Smooth muscle cell (in vitro differentiated cells): ENCODE measurements at regions not wholly inside any gene's neighbourhood (a gene's known extent, or its start where the extent isn't known, plus 50 kb on each side); places are given as distances from the start of the nearest gene placed in this dataset.

Experiments used
- DNase-seq: peaks from one replicate; lab custom pipeline; 2025; ENCODE audit not compliant: unreplicated experiment; lab: John Stamatoyannopoulos, UW
- H2AFZ ChIP-seq: fragments of 200-600 bp; sonication (generic); 2 replicates; pipeline ENCODE4 v1.6.0; 2016; ENCODE audit warnings: antibody characterized with exemption, low read depth, mild to moderate bottlenecking
- H3F3A ChIP-seq: fragments of 200-600 bp; sonication (generic); 2 replicates; pipeline ENCODE4 v1.6.0; 2017; ENCODE audit warnings: antibody characterized with exemption, low read depth
- H3K27ac ChIP-seq: fragments of 200-600 bp; sonication (generic); 2 replicates; pipeline ENCODE4 v1.5.1; 2016; ENCODE audit warnings: low read depth, mild to moderate bottlenecking
- H3K27me3 ChIP-seq: fragments of 200-600 bp; sonication (generic); 2 replicates; pipeline ENCODE4 v1.6.1; 2016; ENCODE audit warnings: low read depth, mild to moderate bottlenecking
- H3K36me3 ChIP-seq: fragments of 200-600 bp; sonication (generic); 2 replicates; pipeline ENCODE4 v1.5.1; 2016; ENCODE audit warnings: low read depth
- H3K4me1 ChIP-seq: fragments of 200-600 bp; sonication (generic); 2 replicates; pipeline ENCODE4 v1.5.1; 2016; ENCODE audit warnings: low read depth
- H3K4me2 ChIP-seq: fragments of 200-600 bp; sonication (generic); 2 replicates; pipeline ENCODE4 v1.6.0; 2016; ENCODE audit warnings: mild to moderate bottlenecking
- H3K4me3 ChIP-seq: fragments of 200-600 bp; sonication (generic); 2 replicates; pipeline ENCODE4 v1.5.1; 2016; ENCODE audit warnings: mild to moderate bottlenecking
- H3K79me2 ChIP-seq: fragments of 200-600 bp; sonication (generic); 2 replicates; pipeline ENCODE4 v1.6.0; 2016; ENCODE audit warnings: low read depth, mild to moderate bottlenecking
- H3K9ac ChIP-seq: fragments of 200-600 bp; sonication (generic); 2 replicates; pipeline ENCODE4 v1.6.0; 2016; ENCODE audit warnings: low read depth
- H3K9me3 ChIP-seq: fragments of 200-600 bp; sonication (generic); replicated peaks from 2 replicates; pipeline ENCODE4 v1.5.1; 2016; ENCODE audit warnings: low read depth
- H4K20me1 ChIP-seq: fragments of 200-600 bp; sonication (generic); 2 replicates; pipeline ENCODE4 v1.6.0; 2016; ENCODE audit warnings: low read depth
- CTCF ChIP-seq: fragments of 200-600 bp; sonication (generic); IDR thresholded peaks from 2 replicates; pipeline ENCODE4 v1.5.1; 2017; ENCODE audit warnings: borderline replicate concordance, mild to moderate bottlenecking, antibody characterized with exemption; ENCODE audit not compliant: insufficient read depth, poor library complexity, severe bottlenecking
- WGBS: methylation state at CpG from one replicate; pipeline ENCODE4 v1.1.7; 2016; ENCODE audit warnings: low lambda C conversion rate; 5-methylcytosine and 5-hydroxymethylcytosine counted together

GRCh38 chr11:116072601-116073410, 568.6 kb upstream of the CADM1 start:
- H3F3A ChIP-seq: peaks cover 8% of the 10 kb centered on the region
- no peaks in the 10 kb centered on the region for H4K20me1 ChIP-seq
- TF ChIP-seq CTCF: peak; percentile 26
- H3K4me2 ChIP-seq: no peak overlapping the region
- no peak for DNase-seq
- no peak overlapping the region for H2AFZ ChIP-seq
- no peaks in the 10 kb centered on the region for H3K9me3 ChIP-seq
- no peak overlapping the region for H3K27ac ChIP-seq
- H3K36me3 ChIP-seq: no peaks in the 10 kb centered on the region
- WGBS: 76% methylated on average over 16 of the region's 16 CpGs
- H3K79me2 ChIP-seq: no peaks in the 10 kb centered on the region
- peaks cover 17% of the 10 kb centered on the region for H3K4me1 ChIP-seq
- no peaks in the 10 kb centered on the region for H3K27me3 ChIP-seq
- no peak overlapping the region for H3K9ac ChIP-seq
- H3K4me3 ChIP-seq: no peak overlapping the region

GRCh38 chr11:116072133-116072532, 567.9 kb upstream of the CADM1 start:
- Histone ChIP-seq H3K36me3 (no peaks in the 10 kb centered on the region), H3K9me3 (no peaks in the 10 kb centered on the region), H3K4me3 (no peak overlapping the region), H3K4me2 (no peak overlapping the region), H3K4me1 (peaks cover 17% of the 10 kb centered on the region), H3F3A (peaks cover 8% of the 10 kb centered on the region), H3K27ac (no peak overlapping the region), H2AFZ (no peak overlapping the region), H4K20me1 (no peaks in the 10 kb centered on the region), H3K27me3 (no peaks in the 10 kb centered on the region), H3K79me2 (no peaks in the 10 kb centered on the region), H3K9ac (no peak overlapping the region)
- WGBS: 53% methylated on average over 4 of the region's 4 CpGs
- DNase-seq: no peak
- TF ChIP-seq CTCF: no peak

DNA sequence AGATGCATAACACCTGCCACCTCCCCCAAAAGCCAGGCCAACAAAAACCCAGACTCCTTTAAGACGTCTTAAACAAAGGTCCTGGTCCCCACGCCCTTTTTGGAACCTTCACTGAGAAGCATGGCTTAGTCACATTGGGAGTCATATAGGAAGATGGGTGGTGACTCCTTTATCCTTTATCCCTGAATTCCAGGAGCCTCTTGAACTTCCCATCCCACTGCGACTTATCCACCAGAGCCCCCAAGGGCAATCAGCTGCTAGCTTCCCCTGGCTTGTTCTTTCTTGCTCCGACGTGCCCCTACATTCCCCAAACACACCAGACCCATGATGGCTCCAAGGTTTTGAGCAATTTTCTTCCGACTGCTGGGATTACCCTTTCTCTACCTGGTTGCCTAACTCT, 567.0 kb upstream of the CADM1 start:
- H3K27ac ChIP-seq: no peak overlapping the region

More for the DNA sequence above, 567.0 kb upstream of the CADM1 start:
- no peak overlapping the region for H3K4me3 ChIP-seq
- no peak overlapping the region for H3K9ac ChIP-seq
- H3K79me2 ChIP-seq: no peaks in the 10 kb centered on the region
- no peak for DNase-seq
- no peaks in the 10 kb centered on the region for H4K20me1 ChIP-seq
- no peaks in the 10 kb centered on the region for H3K36me3 ChIP-seq
- no peak for TF ChIP-seq CTCF
- no peaks in the 10 kb centered on the region for H3K9me3 ChIP-seq
- peaks cover 8% of the 10 kb centered on the region for H3F3A ChIP-seq
- H3K4me1 ChIP-seq: peaks cover 17% of the 10 kb centered on the region
- no peak overlapping the region for H3K4me2 ChIP-seq
- H2AFZ ChIP-seq: no peak overlapping the region
- WGBS: 65% methylated on average over 6 of the region's 6 CpGs
- no peaks in the 10 kb centered on the region for H3K27me3 ChIP-seq
